ENCODE measurements at regions not wholly inside any gene's neighbourhood (a gene's known extent, or its start where the extent isn't known, plus 50 kb on each side); places are given as distances from the start of the nearest gene placed in this dataset.

DNA sequence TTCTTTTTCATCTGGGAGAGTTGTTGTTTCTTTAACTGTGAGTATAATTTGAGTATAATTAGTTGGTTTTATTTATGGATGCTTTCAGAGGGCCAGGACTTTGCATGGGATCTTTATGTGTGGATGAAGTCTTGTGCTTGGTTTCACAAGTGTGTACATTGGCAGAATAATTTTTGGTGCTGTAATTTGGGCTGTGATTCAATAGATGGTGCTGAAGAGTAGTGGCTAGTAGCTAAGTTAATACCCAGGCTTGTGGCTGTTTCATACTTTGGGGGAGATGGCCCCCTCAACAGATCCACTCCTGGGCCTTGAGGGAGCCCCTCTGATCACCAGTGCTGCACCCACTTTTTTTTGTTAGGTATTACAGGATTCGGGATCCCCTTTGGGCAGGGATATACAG, 1142.4 kb downstream of the SLITRK1 start:
- TF ChIP-seq, protein P1, sequence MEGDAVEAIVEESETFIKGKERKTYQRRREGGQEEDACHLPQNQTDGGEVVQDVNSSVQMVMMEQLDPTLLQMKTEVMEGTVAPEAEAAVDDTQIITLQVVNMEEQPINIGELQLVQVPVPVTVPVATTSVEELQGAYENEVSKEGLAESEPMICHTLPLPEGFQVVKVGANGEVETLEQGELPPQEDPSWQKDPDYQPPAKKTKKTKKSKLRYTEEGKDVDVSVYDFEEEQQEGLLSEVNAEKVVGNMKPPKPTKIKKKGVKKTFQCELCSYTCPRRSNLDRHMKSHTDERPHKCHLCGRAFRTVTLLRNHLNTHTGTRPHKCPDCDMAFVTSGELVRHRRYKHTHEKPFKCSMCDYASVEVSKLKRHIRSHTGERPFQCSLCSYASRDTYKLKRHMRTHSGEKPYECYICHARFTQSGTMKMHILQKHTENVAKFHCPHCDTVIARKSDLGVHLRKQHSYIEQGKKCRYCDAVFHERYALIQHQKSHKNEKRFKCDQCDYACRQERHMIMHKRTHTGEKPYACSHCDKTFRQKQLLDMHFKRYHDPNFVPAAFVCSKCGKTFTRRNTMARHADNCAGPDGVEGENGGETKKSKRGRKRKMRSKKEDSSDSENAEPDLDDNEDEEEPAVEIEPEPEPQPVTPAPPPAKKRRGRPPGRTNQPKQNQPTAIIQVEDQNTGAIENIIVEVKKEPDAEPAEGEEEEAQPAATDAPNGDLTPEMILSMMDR (IDR thresholded peaks at IDR 0.05) = no peak
- no peak for TF ChIP-seq POLR2A (IDR thresholded peaks at IDR 0.05)
